ENCODE measurements at regions not wholly inside any gene's neighbourhood (a gene's known extent, or its start where the extent isn't known, plus 50 kb on each side); places are given as distances from the start of the nearest gene placed in this dataset.

GRCh38 chr3:159775372-159775961 lies 213.2 kb upstream of the IL12A start:
- TF ChIP-seq CTCF (IDR thresholded peaks at IDR 0.05; ENCODE audit: poor library complexity, severe bottlenecking) = no peak
- TF ChIP-seq EZH2 (IDR thresholded peaks at IDR 0.05; ENCODE audit: borderline replicate concordance, insufficient read depth, low read length, poor library complexity, severe bottlenecking) = no peak
- no peak for TF ChIP-seq TAF1 (IDR thresholded peaks at IDR 0.05; ENCODE audit: low read depth)
- no peak for TF ChIP-seq RAD21 (conservative IDR thresholded peaks at IDR 0.05)
- TF ChIP-seq POLR2AphosphoS5 (IDR thresholded peaks at IDR 0.05) = no peak
- no peak for TF ChIP-seq REST (IDR thresholded peaks at IDR 0.05; ENCODE audit: borderline replicate concordance)
- TF ChIP-seq EP300 (conservative IDR thresholded peaks at IDR 0.05; ENCODE audit: poor library complexity, severe bottlenecking) = no peak
- no peak for TF ChIP-seq SMC3 (conservative IDR thresholded peaks at IDR 0.05; ENCODE audit: poor library complexity)
- TF ChIP-seq MXI1 (conservative IDR thresholded peaks at IDR 0.05; ENCODE audit: poor library complexity, severe bottlenecking) = no peak

All from neural cell (in vitro differentiated cells).